SHP77 (cell line): ENCODE measurements at regions not wholly inside any gene's neighbourhood (a gene's known extent, or its start where the extent isn't known, plus 50 kb on each side); places are given as distances from the start of the nearest gene placed in this dataset.
A peak's percentile ranks its signal among the peaks of the same experiment; 100 is the strongest.
"Not testable (repeated sequence)": the region's sequence is repeated elsewhere in the genome, so short reads cannot be mapped to it uniquely, and the experiment has no call there.

Source experiments
- DNase-seq, 2 experiments: peaks; one replicate each; lab custom pipeline; 2025; lab: John Stamatoyannopoulos, UW

DNA sequence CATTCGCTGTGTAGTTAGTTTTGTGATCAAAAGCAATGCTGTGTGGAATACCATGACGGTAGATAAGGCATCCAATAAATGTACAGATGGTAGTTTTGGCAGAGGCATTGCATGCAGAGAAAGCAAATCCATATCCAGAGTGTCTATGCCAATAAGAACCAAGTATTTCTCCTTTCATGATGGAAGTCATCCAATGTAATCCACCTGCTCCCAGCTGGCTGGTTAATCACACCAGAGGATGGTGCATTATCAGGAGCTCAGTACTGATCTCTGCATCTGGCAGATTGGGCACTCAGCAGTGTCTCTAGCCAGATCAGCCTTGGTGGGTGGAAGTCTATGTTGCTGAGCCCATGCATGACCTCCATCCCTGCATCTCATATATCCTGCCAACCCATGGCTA lies 677.7 kb upstream of the NECTIN3 start:
- no peak for DNase-seq

DNA sequence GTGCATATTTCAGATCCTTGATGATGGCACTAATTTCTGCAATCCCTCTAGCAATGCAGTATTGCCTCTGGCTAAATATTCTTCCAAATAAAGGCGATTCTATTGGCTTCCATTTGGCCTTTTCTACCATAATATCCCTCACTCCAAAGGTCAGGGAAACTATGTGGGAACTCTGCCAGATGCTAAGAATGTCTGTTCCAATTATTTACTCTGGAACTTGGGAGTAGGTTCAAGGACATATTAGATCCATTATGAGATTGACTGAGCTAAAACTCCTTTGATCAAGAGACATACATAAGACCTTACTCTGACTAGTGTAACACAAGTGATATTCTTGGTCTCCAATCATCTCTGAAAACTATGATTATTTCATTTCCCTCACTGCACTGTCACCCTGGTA lies 674.5 kb upstream of the NECTIN3 start:
- DNase-seq, result no peak

DNA sequence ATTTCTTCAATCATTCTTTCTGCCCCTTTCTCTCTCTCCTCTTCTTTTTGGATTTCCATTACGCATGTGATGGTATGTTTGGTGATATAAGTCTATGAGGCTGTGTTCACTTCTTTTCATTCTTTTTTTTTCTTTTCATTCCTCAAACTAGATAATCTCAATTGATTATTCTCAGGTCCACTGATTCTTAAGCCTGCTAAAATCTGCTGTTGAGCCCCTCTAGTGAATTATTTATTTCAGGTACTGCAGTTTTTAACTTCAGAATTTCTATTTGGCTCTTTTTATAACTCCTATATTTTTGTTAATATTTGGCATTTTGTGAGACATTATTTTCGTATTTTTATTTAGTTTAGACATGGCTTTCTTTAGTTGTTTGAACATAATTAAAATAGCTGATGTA lies 671.3 kb upstream of the NECTIN3 start:
- DNase-seq, result no peak

DNA sequence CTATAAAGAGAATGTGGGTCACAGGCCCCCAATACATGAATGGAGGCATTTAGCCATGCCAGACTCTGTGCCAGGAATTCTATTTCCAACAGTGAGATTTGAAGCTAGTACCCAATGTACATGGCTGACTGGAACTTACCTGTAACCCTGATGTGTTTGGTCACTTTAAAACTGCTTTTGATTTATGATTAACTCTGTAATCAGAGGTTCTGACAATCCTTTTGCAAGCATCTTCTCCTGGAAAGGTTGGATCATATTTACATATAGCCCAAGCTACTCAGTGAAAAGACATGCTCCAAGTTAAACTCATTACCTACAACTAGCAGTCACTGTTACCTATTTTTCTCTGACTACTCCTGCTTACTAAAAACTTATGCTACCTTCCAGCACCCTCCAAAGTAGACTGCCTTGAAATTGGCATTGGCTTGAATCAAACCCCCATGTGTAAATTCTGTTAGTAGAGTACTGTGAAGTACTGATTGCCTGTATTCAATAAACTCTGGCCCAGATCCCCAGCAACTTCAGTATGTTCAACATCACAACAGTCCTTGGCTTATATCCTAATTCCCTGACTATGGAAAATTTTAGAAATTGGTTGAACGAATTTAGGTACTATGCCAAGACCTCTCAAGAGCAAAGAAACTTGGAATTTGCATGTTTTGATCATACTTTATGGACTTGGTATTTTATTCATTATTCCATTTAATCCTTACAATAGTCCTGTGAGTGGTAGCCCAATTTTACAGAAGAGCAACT lies 665.6 kb upstream of the NECTIN3 start:
- DNase-seq, result no peak

DNA sequence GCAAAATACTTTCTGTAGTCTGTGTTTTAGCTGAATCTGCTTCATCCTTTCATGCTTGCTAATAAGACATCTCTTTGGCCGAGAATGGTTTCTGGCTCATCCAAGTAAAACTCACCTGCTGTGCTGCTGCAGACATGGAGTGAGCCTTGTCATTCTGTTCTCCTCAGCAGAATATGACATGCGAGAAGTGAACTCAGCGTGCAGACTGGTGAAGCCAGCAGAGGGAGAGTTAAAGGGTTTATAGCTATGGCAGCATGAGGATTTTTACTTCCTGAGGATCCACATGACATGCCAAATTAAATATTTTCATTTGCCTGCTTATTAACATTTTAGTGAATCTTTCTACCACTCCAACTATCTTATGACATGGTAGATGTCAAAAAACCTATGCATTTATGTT lies 658.4 kb upstream of the NECTIN3 start:
- no peak for DNase-seq

DNA sequence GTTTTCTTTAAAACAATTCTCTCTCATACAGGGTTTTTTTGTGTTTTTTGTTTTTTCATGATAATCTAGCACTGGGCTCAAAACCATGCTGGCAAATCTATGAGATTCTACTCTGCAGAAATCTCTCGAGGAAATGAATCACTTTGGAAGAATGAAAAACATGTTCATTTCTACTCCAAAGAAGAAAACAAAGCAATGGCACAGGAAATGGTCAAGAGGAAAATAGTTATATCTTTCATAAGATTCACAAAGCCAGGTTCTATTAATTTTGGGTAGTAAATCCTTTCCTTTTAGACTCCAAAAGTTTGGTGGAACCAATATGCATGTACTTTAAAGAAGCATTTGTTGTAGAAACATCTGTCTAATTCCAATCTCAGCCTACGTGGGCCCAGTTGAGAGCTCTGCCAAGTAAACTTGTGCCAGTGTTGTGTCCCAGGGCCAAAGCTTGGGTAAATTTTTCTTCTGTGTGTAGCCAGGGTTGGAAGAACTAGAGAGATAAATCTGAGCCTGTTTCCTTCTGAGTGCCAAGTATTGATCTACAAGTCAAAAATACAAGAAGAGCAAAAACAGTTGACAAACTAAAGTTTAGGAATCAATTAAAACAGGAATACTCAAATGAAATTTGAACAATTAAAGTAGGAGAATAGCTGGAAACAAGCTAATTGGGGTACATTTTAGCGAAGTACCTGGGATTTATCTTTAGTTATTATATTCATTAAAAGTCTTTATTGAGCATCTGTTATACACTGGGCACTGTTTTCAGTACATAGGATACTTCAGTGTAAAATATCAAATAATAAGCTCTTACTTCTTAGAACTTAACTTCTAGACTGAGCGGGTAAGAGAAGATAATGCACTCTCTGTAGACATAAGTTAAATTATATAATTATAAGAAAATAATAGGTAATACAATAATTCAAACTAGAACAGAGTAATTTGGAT lies 657.5 kb upstream of the NECTIN3 start:
- no peak for DNase-seq

DNA sequence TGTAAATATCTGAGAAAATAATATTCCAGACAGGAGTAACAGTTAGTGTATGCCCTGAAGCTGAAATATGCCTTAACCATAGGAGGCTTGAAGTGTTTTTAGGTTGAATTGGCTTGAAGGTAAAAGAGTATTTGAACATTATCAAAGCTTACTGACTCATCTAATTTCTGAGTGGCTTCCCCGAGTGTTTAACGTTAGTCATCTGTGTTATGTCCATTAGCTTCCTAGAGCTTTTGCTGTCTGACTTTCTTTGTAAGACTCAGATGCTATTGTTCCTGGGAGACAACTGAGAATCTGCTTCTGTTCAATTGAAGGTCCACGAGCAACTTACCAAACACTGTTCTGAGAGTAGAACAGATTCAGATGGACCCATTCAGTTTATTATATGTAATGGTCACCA lies 656.8 kb upstream of the NECTIN3 start:
- no peak for DNase-seq

DNA sequence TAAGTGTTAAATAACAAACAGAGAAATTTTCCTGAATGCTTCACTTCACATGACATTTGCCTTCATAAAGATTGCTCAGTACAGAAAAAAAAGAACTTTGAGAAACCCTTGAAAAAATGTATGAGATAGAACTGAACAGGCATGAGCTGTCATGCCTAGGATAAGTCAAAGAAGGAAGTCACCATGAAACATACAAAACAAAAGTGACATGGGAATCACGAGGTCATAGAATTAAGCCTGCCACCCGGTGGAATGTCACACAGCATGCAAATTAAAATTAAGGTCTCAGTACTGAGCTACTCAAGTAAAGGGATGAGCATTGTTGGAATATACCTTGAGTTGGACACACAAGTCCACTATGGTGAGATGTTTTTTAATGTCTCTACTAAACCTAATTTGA lies 652.5 kb upstream of the NECTIN3 start:
- no peak for DNase-seq

DNA sequence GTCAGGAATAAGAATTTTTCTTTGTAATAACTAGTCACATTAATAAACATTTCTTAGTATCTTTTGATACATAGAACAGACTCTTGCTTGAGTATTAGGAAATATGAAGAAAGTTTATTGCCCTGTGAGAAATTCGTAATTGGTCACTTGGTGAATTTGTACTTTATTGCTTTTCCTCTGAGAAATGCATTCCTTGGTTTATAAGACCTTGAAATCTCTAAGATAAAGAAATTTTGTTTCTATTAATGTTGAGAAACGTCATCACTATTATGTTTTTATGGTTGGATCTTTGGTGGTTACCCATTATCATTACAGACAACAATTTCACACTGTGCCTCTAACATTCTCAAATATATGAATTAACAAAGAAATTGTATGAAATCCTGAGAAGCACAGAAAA lies 652.0 kb upstream of the NECTIN3 start:
- no peak for DNase-seq

DNA sequence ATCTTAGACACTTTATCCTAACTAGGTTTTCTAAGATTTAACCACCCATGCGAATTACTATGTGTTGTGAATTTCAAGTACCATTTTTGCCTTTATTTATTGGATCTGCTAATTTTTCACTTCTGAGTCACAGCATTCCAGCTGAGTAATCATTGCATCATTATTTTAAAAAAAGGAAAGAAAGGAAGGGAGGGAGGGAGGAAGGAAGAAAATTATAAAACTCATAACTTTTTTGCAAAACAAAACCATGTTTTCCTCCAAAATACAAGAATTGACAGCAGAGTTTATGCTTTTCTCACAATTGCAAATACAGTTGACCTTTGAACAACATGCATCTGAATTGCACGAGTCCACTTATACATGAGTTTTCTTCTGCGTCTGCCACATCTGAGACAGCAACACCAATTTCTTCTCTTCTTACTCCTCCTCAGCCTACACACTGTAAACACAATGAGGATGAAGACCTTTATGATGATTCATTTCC lies 651.4 kb upstream of the NECTIN3 start:
- DNase-seq, result no peak

DNA sequence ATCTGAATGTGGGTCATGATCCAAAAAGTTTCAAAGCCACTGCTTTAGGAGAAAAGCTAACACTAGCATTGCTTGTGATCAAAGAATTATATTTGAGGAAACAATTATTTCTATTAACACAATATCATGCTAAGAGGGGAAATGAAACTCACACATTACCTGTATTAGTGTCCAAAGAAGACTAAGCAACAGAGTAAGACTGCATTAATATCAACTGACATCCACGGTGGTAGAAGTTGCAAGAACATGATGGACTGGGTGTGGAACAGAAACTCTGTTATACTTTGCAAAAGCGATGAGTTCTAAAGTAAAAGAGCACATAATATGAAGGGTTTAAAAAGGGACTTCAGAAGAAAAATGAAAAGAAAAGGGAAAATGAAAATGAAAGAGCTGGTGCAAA lies 648.3 kb upstream of the NECTIN3 start:
- no peak for DNase-seq

DNA sequence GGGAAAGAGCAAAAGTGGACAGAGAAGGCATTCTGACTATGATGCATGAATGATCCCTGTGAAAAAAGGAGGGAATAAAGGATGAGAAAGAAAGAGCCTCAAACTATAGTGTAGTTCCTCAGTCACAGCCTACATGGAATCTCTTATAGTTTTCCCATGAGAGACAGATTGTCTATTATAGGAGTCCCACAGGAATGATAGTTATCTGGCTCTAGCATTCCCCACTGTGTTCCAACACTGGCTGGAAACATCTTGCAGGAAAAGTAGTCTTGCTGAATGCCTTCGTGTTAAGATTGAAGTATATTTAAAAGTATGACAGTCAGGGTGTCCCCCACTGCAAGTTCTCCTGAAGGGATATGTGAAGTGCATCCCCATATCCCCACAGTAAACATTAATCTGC lies 641.5 kb upstream of the NECTIN3 start:
- DNase-seq, result no peak

DNA sequence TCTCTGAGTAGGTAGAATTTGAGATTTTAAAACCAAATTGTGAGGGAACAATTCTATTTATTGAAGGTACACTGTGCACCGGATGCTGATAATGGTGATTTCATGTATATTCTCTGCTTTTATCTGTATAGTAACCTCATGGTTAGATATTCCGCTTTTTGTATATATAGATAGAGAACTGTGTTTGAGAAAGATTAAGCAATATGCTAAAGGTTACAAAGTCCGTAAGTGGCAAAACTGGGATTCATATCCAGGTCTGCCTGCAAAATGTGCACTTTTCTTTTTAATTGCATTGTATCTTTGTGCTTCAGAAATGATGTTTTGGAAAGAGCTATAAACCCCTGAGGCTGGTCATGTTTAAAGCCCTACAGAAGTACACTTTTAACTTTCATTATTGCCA lies 635.4 kb upstream of the NECTIN3 start:
- DNase-seq, result no peak

DNA sequence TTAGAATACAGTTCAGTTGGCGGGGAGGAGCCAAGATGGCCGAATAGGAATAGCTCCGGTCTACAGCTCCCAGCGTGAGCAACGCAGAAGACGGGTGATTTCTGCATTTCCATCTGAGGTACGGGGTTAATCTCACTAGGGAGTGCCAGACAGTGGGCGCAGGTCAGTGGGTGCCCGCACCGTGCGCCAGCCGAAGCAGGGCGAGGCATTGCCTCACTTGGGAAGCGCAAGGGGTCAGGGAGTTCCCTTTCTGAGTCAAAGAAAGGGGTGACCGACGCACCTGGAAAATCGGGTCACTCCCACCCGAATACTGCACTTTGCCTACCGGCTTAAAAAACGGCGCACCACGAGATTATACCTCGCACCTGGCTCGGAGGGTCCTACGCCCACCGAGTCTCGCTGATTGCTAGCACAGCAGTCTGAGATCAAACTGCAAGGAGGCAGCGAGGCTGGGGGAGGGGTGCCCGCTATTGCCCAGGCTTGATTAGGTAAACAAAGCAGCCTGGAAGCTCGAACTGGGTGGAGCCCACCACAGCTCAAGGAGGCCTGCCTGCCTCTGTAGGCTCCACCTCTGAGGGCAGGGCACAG lies 631.5 kb upstream of the NECTIN3 start:
- not testable (repeated sequence) for DNase-seq

DNA sequence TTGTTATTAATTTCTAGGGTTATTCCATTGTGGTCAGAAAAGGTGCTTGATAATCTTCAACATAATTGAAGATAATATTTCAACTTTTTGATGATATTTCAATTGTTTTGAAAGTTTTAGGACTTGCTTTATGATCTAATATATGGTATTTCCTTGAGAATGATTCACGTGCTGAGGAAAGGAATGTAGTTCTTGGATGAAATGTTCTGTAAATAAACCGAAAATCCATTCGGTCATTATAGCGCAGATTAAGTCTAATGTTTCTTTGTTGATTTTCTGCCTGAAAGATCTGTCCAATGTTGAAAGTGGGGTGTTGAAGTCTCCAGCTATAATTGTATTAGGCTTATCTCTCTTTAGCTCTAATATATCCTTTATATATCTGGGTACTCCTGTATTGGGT lies 617.5 kb upstream of the NECTIN3 start:
- no peak for DNase-seq

DNA sequence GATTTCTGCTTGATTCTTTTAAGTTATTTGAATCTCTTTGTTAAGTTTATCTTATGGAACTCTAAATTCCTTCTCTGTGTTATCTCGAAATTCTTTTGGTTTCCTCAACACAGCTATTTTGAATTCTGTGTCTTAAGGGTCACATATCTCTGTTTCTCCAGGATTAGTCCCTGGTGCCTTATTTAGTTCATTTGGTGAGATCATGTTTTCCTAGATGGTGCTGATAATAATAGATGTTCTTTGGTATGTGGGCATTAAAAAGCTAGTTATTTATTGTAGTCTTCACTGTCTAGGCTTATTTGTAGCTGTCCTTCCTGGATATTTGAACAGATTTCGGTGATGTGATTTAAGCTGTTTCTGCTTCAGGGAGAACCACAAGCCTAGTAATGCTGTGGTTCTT lies 615.6 kb upstream of the NECTIN3 start:
- no peak for DNase-seq

DNA sequence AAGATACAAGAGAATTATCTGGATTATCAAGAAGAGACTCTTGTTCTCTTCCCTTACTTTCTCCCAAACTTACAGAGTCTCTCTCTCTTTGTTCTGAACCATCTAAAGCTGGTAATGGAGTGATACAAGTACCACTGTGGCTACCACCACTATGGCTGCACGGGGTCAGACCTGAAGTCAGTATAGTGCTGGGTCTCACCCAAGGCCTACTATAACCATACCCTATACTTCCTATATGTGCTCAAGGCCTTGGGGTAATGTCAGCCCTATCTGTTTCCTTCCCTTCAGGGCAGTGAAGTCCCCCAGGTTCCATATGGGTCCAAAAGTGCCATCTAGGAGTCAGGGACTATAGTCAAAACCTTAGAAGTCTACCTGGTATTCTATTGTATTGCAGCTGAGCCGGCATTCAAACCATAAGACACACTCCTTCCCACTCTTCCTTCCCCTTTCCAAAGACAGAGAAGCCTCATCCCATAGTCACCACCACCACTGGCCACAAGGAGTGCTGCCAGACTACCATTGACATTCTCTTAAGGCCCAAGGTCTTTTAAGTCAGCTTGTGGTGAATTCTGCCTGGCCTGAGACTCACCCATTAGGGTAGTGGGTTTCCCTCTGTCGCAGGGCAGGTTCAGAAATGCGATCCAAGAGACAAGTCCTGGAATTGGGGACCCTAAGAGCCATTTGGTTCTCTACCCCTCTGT lies 615.0 kb upstream of the NECTIN3 start:
- no peak for DNase-seq

DNA sequence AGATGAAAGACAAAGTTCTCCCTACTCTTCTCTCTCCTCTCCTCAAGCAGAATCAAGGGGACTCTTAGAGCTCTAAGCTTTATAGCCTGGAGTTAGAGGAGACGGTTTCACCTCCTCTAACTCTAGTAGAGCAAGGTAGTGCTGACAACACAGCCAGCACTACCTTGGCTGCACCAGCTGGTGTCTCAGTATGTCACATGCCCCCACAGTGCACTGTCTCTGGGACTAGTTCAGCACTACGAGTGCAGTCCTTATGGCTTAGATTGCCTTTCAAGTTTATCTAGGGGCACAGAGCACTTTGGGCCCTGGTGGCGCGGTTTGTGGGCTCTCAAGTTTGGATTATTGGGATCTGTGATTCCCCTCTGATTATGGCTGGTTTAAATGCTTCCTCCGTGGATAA lies 614.1 kb upstream of the NECTIN3 start:
- DNase-seq, result no peak

DNA sequence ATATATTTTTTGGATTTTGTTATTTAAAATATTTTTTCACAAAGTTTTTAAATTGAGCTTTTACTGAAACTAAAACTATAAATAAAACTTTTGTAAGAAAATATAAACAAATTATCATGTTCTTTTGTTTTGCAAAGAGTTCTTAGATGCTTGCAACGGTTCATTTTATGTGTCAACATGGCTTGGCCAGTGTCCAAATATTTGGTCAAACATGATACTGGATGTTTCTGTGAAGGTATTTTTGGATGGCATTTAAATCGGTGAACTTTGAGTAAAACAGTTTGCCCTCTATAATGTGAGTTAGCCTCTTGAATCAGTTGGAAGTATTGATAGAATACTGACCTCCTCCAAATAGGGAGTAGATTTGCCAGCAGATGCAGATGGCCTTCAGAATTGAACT lies 612.6 kb upstream of the NECTIN3 start:
- DNase-seq, result no peak

DNA sequence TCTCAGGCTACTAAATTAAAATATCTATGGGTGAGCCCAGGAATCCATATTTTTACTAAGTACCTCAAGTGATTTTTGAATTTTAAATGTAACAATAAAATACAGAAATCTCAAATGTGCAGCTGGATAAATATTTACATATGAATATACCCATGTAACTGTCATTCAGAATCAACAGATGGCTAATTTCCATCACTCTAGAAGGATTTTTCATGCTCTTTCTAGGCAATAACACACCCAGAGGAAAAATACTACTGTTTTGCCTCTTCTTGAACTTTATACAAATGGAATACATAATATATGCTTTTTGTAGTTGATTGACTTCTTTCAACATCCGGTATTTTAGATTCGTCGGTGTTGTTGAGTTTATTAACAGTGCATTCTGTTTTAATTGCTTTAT lies 601.3 kb upstream of the NECTIN3 start:
- DNase-seq, result peak; percentile 19 to 42

DNA sequence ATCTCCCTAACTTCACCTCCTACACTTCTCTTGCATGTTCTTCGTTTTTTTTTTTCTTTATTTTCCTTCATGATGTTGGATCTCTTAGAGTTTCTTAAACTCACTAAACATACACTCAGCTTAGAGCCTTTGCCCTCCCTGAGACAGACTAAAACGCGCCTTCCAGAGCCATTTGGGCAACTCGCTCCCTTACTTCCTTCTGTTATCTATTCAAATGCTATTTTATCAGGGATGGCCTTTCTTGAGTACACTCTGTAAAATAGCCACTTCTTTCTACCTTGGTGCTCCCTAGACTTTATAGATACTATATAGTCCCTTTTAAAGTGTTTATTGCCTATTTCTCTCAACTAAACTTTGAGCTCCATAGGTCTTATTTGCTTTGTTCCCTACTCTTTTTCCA lies 598.2 kb upstream of the NECTIN3 start:
- no peak for DNase-seq

DNA sequence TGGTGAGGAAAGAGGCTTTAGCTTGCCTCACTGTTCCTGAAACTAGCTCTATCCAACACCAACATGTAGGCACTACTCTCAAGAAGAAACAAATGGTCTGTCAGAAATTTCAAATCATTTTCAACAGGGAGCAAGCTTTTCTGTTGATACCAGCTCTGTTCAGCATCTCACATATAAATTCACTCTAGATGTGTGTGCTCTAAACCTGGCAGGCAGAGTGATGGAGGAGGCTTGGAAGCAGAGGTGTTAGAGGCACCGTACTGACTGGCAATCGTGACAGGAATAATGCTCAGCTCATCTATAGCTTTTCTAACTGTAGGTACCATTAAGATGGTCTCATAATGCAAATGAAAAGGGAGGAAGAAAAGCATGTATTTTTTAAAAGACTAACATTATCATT lies 597.2 kb upstream of the NECTIN3 start:
- DNase-seq, result no peak
